Smooth muscle cell (in vitro differentiated cells): ENCODE measurements at regions not wholly inside any gene's neighbourhood (a gene's known extent, or its start where the extent isn't known, plus 50 kb on each side); places are given as distances from the start of the nearest gene placed in this dataset.
A peak's percentile ranks its signal among the peaks of the same experiment; 100 is the strongest.

Experiments used
- DNase-seq: peaks from one replicate; lab custom pipeline; 2025; ENCODE audit not compliant: unreplicated experiment; lab: John Stamatoyannopoulos, UW
- H2AFZ ChIP-seq: fragments of 200-600 bp; sonication (generic); 2 replicates; pipeline ENCODE4 v1.6.0; 2016; ENCODE audit warnings: antibody characterized with exemption, low read depth, mild to moderate bottlenecking
- H3F3A ChIP-seq: fragments of 200-600 bp; sonication (generic); 2 replicates; pipeline ENCODE4 v1.6.0; 2017; ENCODE audit warnings: antibody characterized with exemption, low read depth
- H3K27ac ChIP-seq: fragments of 200-600 bp; sonication (generic); 2 replicates; pipeline ENCODE4 v1.5.1; 2016; ENCODE audit warnings: low read depth, mild to moderate bottlenecking
- H3K27me3 ChIP-seq: fragments of 200-600 bp; sonication (generic); 2 replicates; pipeline ENCODE4 v1.6.1; 2016; ENCODE audit warnings: low read depth, mild to moderate bottlenecking
- H3K36me3 ChIP-seq: fragments of 200-600 bp; sonication (generic); 2 replicates; pipeline ENCODE4 v1.5.1; 2016; ENCODE audit warnings: low read depth
- H3K4me1 ChIP-seq: fragments of 200-600 bp; sonication (generic); 2 replicates; pipeline ENCODE4 v1.5.1; 2016; ENCODE audit warnings: low read depth
- H3K4me2 ChIP-seq: fragments of 200-600 bp; sonication (generic); 2 replicates; pipeline ENCODE4 v1.6.0; 2016; ENCODE audit warnings: mild to moderate bottlenecking
- H3K4me3 ChIP-seq: fragments of 200-600 bp; sonication (generic); 2 replicates; pipeline ENCODE4 v1.5.1; 2016; ENCODE audit warnings: mild to moderate bottlenecking
- H3K79me2 ChIP-seq: fragments of 200-600 bp; sonication (generic); 2 replicates; pipeline ENCODE4 v1.6.0; 2016; ENCODE audit warnings: low read depth, mild to moderate bottlenecking
- H3K9ac ChIP-seq: fragments of 200-600 bp; sonication (generic); 2 replicates; pipeline ENCODE4 v1.6.0; 2016; ENCODE audit warnings: low read depth
- H3K9me3 ChIP-seq: fragments of 200-600 bp; sonication (generic); replicated peaks from 2 replicates; pipeline ENCODE4 v1.5.1; 2016; ENCODE audit warnings: low read depth
- H4K20me1 ChIP-seq: fragments of 200-600 bp; sonication (generic); 2 replicates; pipeline ENCODE4 v1.6.0; 2016; ENCODE audit warnings: low read depth
- CTCF ChIP-seq: fragments of 200-600 bp; sonication (generic); IDR thresholded peaks from 2 replicates; pipeline ENCODE4 v1.5.1; 2017; ENCODE audit warnings: borderline replicate concordance, mild to moderate bottlenecking, antibody characterized with exemption; ENCODE audit not compliant: insufficient read depth, poor library complexity, severe bottlenecking
- WGBS: methylation state at CpG from one replicate; pipeline ENCODE4 v1.1.7; 2016; ENCODE audit warnings: low lambda C conversion rate; 5-methylcytosine and 5-hydroxymethylcytosine counted together

GRCh38 chr3:16724487-16724886 is 119.3 kb upstream of the DAZL start:
- Histone ChIP-seq H3K4me3 (no peak overlapping the region), H4K20me1 (no peaks in the 10 kb centered on the region), H3K4me1 (no peaks in the 10 kb centered on the region), H3K4me2 (no peak overlapping the region), H3K9me3 (no peaks in the 10 kb centered on the region), H3K27me3 (no peaks in the 10 kb centered on the region), H3F3A (no peaks in the 10 kb centered on the region), H3K9ac (no peak overlapping the region), H3K36me3 (no peaks in the 10 kb centered on the region), H3K79me2 (no peaks in the 10 kb centered on the region), H3K27ac (no peak overlapping the region), H2AFZ (no peak overlapping the region)
- DNase-seq, result no peak
- no peak for TF ChIP-seq CTCF
- WGBS, result 59% methylated on average over 3 of the region's 3 CpGs

- Histone ChIP-seq H3K4me2 (no peak overlapping the region), H3K79me2 (no peaks in the 10 kb centered on the region), H3K9me3 (no peaks in the 10 kb centered on the region), H3K36me3 (no peaks in the 10 kb centered on the region), H3K9ac (no peak overlapping the region), H3K4me1 (no peaks in the 10 kb centered on the region), H3K27me3 (no peaks in the 10 kb centered on the region), H3K4me3 (no peak overlapping the region), H3F3A (no peaks in the 10 kb centered on the region), H4K20me1 (no peaks in the 10 kb centered on the region), H3K27ac (no peak overlapping the region), H2AFZ (no peak overlapping the region)
- WGBS, result 0% methylated on average over 1 of the region's 1 CpG
- DNase-seq, result no peak
- TF ChIP-seq CTCF, result no peak
These were observed 120.7 kb upstream of the DAZL start for GRCh38 chr3:16725972-16726371.

GRCh38 chr3:16728770-16729745 is 123.8 kb upstream of the DAZL start:
- no peaks in the 10 kb centered on the region for H4K20me1 ChIP-seq
- no peak overlapping the region for H2AFZ ChIP-seq
- WGBS, result 69% methylated on average over 4 of the region's 4 CpGs

More at GRCh38 chr3:16728770-16729745, 123.8 kb upstream of the DAZL start:
- no peak overlapping the region for H3K4me3 ChIP-seq
- H3K79me2 ChIP-seq, result no peaks in the 10 kb centered on the region
- H3F3A ChIP-seq, result no peaks in the 10 kb centered on the region
- DNase-seq, result no peak
- TF ChIP-seq CTCF, result no peak
- no peak overlapping the region for H3K9ac ChIP-seq
- no peaks in the 10 kb centered on the region for H3K4me1 ChIP-seq
- no peak overlapping the region for H3K4me2 ChIP-seq
- H3K36me3 ChIP-seq, result no peaks in the 10 kb centered on the region
- no peaks in the 10 kb centered on the region for H3K9me3 ChIP-seq
- no peaks in the 10 kb centered on the region for H3K27me3 ChIP-seq
- H3K27ac ChIP-seq, result peak overlapping the region; percentile 21
